GM12891 (cell line): ENCODE measurements at regions not wholly inside any gene's neighbourhood (a gene's known extent, or its start where the extent isn't known, plus 50 kb on each side); places are given as distances from the start of the nearest gene placed in this dataset.

Experiments used
- DNase-seq: peaks from one replicate; pipeline ENCODE4 v3.0.0; 2011; ENCODE audit warnings: low spot score; ENCODE audit not compliant: insufficient read length
- FAIRE-seq: peaks from 2 replicates; lab custom pipeline; 2011; peaks lifted over from hg19 to GRCh38; lab: Jason Lieb, UNC
- PAX5 ChIP-seq: IDR thresholded peaks from 2 replicates; pipeline ENCODE4 v1.6.1; 2011; ENCODE audit warnings: low read length, moderate library complexity, mild to moderate bottlenecking; ENCODE audit not compliant: insufficient read depth, severe bottlenecking
- POLR2A ChIP-seq: IDR thresholded peaks from 2 replicates; pipeline ENCODE4 v1.6.1; 2011; ENCODE audit warnings: low read depth, low read length, control low read depth
- POLR2AphosphoS5 ChIP-seq: IDR thresholded peaks from 2 replicates; pipeline ENCODE4 v1.6.1; 2011; ENCODE audit warnings: low read depth, low read length, control low read depth
- POU2F2 ChIP-seq: IDR thresholded peaks from 2 replicates; pipeline ENCODE4 v1.6.1; 2011; ENCODE audit warnings: low read depth, mild to moderate bottlenecking, control low read depth, low read length, moderate library complexity
- SPI1 ChIP-seq: IDR thresholded peaks from 2 replicates; pipeline ENCODE4 v1.6.1; 2011; ENCODE audit warnings: low read depth, low read length, control low read depth
- TAF1 ChIP-seq: IDR thresholded peaks from 2 replicates; pipeline ENCODE4 v1.6.1; 2011; ENCODE audit warnings: low read depth, low read length, control low read depth

GRCh38 chr7:22630069-22630468 is 96.9 kb upstream of the IL6 start:
- no peak for TF ChIP-seq POU2F2
- TF ChIP-seq POLR2AphosphoS5, result no peak
- TF ChIP-seq POLR2A, result no peak
- TF ChIP-seq SPI1, result no peak
- TF ChIP-seq TAF1, result no peak
- no peak for TF ChIP-seq PAX5
- no peak for FAIRE-seq
- DNase-seq, result no peak

GRCh38 chr7:22629056-22629455 is 97.9 kb upstream of the IL6 start:
- FAIRE-seq, result no peak

DNA sequence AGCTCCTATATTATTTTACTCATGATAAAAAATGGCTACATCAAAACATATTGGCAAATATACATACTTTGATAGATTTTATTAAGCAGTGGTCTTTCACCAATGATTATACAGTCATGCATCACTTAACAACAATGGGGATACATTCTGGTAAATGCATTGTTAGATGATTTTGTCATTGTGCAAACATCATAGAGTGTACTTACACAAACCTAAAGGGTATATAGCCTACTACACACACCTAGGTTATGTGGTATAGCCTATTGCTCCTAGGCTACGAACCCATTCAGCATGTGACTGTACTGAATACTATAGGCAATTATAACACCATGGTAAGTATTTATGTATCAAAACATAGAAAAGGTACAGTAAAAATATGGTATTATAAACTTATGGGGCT is 98.9 kb upstream of the IL6 start:
- DNase-seq (no peak), FAIRE-seq (no peak)
- TF ChIP-seq POU2F2 (no peak), SPI1 (no peak), TAF1 (no peak), POLR2A (no peak), PAX5 (no peak), POLR2AphosphoS5 (no peak)

More at GRCh38 chr7:22629056-22629455, 97.9 kb upstream of the IL6 start:
- no peak for TF ChIP-seq POU2F2
- DNase-seq, result no peak

- TF ChIP-seq SPI1 (no peak), POU2F2 (no peak), TAF1 (no peak), POLR2A (no peak), PAX5 (no peak), POLR2AphosphoS5 (no peak)
- DNase-seq, result no peak
- FAIRE-seq, result no peak
These were observed 99.9 kb upstream of the IL6 start for GRCh38 chr7:22627136-22627535.

- FAIRE-seq (no peak), DNase-seq (no peak)
- TF ChIP-seq SPI1 (no peak), PAX5 (no peak), TAF1 (no peak), POLR2A (no peak), POLR2AphosphoS5 (no peak), POU2F2 (no peak)
These were observed 101.7 kb upstream of the IL6 start for GRCh38 chr7:22625251-22625650.

DNA sequence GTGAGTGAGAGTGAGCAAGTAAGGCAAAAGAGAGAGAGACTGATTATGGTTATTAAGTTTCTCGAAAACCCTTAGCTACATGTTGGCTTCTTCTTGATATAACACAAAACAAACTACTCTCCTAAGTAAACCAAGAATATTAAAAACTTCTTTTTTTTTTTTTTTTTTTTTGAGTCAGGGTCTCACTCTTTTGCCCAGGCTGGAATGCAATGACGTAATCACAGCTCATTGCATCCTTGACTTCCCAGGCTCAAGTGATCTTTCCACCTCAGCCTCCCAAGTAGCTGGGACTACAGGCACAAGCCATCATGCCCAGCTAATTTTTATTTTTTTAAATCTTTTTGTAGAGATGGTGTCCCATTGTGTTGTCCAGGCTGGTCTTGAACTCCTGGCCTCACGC is 102.2 kb upstream of the IL6 start:
- no peak for TF ChIP-seq POLR2A
- no peak for TF ChIP-seq POU2F2
- no peak for TF ChIP-seq POLR2AphosphoS5
- TF ChIP-seq SPI1, result no peak
- TF ChIP-seq PAX5, result no peak
- no peak for TF ChIP-seq TAF1
- DNase-seq (no peak), FAIRE-seq (no peak)

GRCh38 chr7:22622116-22622785 is 104.7 kb upstream of the IL6 start:
- FAIRE-seq (no peak), DNase-seq (no peak)
- TF ChIP-seq SPI1 (no peak), POLR2AphosphoS5 (no peak), PAX5 (no peak), POU2F2 (no peak), TAF1 (no peak), POLR2A (no peak)

DNA sequence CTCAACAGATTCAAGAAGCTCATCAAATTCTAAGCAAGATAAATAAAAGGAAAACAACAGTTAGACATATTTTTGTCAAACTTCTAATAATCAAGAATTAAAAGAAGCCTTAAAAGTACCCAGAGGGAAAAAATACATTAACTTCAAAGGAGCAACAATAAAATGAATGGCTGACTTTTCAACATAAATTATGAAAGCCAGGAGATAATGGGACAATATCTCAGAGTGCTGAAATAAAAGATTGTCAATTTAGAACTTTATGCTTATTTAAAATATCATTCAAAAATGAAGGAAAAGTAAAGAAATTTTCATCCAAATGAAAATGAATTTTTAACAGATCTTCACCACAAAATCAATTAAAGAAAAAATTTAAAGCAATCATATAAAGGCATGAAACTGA is 108.5 kb upstream of the IL6 start:
- TF ChIP-seq POLR2AphosphoS5, result no peak
- no peak for TF ChIP-seq SPI1
- TF ChIP-seq POU2F2, result no peak
- TF ChIP-seq POLR2A, result no peak
- no peak for TF ChIP-seq PAX5
- TF ChIP-seq TAF1, result no peak
- no peak for DNase-seq
- no peak for FAIRE-seq

- TF ChIP-seq POLR2AphosphoS5 (no peak), POU2F2 (no peak), PAX5 (no peak), TAF1 (no peak), POLR2A (no peak), SPI1 (no peak)
- no peak for DNase-seq
- FAIRE-seq, result no peak
These were observed 109.8 kb upstream of the IL6 start for GRCh38 chr7:22617166-22617565.

- FAIRE-seq, result no peak
- TF ChIP-seq POLR2A, result no peak
- no peak for TF ChIP-seq POLR2AphosphoS5
- no peak for TF ChIP-seq SPI1
- TF ChIP-seq TAF1, result no peak
- TF ChIP-seq PAX5, result no peak
- no peak for TF ChIP-seq POU2F2
- no peak for DNase-seq
These were observed 113.5 kb upstream of the IL6 start for GRCh38 chr7:22613496-22613895.

DNA sequence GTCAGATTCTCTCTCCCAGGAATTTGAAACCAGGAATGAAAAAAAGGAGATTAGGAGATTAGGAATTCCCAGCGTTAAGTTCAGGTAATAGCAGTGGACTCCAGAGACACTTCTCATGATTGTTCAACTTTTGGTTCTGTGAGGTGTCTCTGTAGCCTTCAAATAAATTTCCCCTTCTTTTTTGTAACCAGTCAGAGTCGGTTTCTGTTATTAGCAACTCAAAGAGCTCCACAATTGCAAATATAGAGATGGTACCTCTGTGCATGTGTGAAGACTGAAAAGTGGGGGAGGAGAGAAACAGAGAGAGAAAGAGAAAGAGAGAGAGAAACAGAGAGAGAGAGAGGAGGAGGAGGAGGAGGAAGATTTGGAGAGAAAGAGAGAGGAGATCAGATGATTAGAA is 112.8 kb upstream of the STEAP1B start:
- no peak for TF ChIP-seq POLR2A
- no peak for TF ChIP-seq POU2F2
- no peak for TF ChIP-seq TAF1
- TF ChIP-seq PAX5, result no peak
- no peak for TF ChIP-seq POLR2AphosphoS5
- TF ChIP-seq SPI1, result no peak
- FAIRE-seq (no peak), DNase-seq (no peak)
